H1 (cell line): ENCODE measurements at regions not wholly inside any gene's neighbourhood (a gene's known extent, or its start where the extent isn't known, plus 50 kb on each side); places are given as distances from the start of the nearest gene placed in this dataset.

Experiments
- CTBP2 ChIP-seq: IDR thresholded peaks from 2 replicates; pipeline ENCODE4 v1.7.0; 2011; ENCODE audit warnings: borderline replicate concordance, mild to moderate bottlenecking, moderate library complexity, mixed read lengths, low read length; ENCODE audit not compliant: insufficient read depth, insufficient read length
- RNF2 ChIP-seq: fragments of 200-900, 300-1000 bp; sonication (generic); IDR thresholded peaks from 2 replicates; pipeline ENCODE4 v1.7.1; 2016; ENCODE audit warnings: borderline replicate concordance, low read depth, mild to moderate bottlenecking, antibody characterized with exemption, low read length; ENCODE audit not compliant: poor library complexity, severe bottlenecking; ENCODE audit errors: missing control alignments
- SP1 ChIP-seq: IDR thresholded peaks from 2 replicates; pipeline ENCODE4 v1.6.1; 2011; ENCODE audit warnings: low read depth, low read length
- TAF7 ChIP-seq: optimal IDR thresholded peaks from 2 replicates; pipeline ENCODE3; 2011; ENCODE audit warnings: low read depth, mild to moderate bottlenecking, inconsistent platforms, low read length, moderate library complexity, borderline replicate concordance
- TF ChIP-seq, protein P1 (sequence below): IDR thresholded peaks from 2 replicates; pipeline ENCODE4 v1.6.1; 2012; ENCODE audit warnings: inconsistent platforms

DNA sequence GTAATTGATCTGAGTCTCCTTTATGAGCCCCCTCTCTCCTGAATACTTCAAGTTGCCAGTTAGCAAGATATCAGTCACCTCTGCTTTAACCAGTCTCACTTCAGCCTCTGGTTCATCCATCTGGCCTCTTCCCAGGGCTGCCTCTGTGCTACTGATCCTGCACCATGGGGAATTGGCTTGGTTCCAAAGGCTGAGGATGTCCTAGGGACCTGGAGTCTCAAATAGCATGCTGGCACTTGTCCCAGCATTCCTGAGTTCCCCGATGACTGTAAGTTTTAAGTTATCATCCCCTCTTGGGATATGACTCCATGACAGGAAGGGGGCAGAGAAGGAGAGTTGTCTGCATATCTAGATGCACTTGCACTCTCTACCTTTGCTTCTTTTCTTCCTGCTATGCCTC, 252.0 kb downstream of the PTBP2 start (continued):
- no peak for TF ChIP-seq CTBP2
- no peak for TF ChIP-seq TAF7
- no peak for TF ChIP-seq SP1
- TF ChIP-seq RNF2, result no peak
- TF ChIP-seq, protein P1, sequence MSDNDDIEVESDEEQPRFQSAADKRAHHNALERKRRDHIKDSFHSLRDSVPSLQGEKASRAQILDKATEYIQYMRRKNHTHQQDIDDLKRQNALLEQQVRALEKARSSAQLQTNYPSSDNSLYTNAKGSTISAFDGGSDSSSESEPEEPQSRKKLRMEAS, result no peak
